NCI-H2196 treated with DMSO at 0.1 percent for 48 hours (cell line): ENCODE measurements at regions not wholly inside any gene's neighbourhood (a gene's known extent, or its start where the extent isn't known, plus 50 kb on each side); places are given as distances from the start of the nearest gene placed in this dataset.
"Not testable (repeated sequence)": the region's sequence is repeated elsewhere in the genome, so short reads cannot be mapped to it uniquely, and the experiment has no call there.

Experiments
- DNase-seq: peaks from one replicate; lab custom pipeline; 2025; ENCODE audit not compliant: unreplicated experiment; lab: John Stamatoyannopoulos, UW

GRCh38 chr4:160562661-160563060 lies 1459.8 kb downstream of the RAPGEF2 start:
- DNase-seq: no peak

- DNase-seq: no peak
These were observed 1460.8 kb downstream of the RAPGEF2 start for GRCh38 chr4:160563552-160564282.

- DNase-seq: no peak
These were observed 1464.8 kb downstream of the RAPGEF2 start for GRCh38 chr4:160567634-160568033.

GRCh38 chr4:160570271-160570670 lies 1467.4 kb downstream of the RAPGEF2 start:
- DNase-seq: no peak

- not testable (repeated sequence) for DNase-seq
These were observed 1471.4 kb downstream of the RAPGEF2 start for GRCh38 chr4:160574272-160574671.

- DNase-seq: no peak
These were observed 1477.7 kb downstream of the RAPGEF2 start for GRCh38 chr4:160580581-160580980.

GRCh38 chr4:160592258-160592657 lies 1489.4 kb downstream of the RAPGEF2 start:
- no peak for DNase-seq

GRCh38 chr4:160595646-160596045 lies 1492.8 kb downstream of the RAPGEF2 start:
- DNase-seq: no peak

GRCh38 chr4:160604541-160604940 lies 1501.7 kb downstream of the RAPGEF2 start:
- no peak for DNase-seq

GRCh38 chr4:160611181-160611580 lies 1508.3 kb downstream of the RAPGEF2 start:
- no peak for DNase-seq

- DNase-seq: no peak
These were observed 1528.2 kb downstream of the RAPGEF2 start for GRCh38 chr4:160631044-160631443.

GRCh38 chr4:160652790-160653189 lies 1511.0 kb downstream of the FSTL5 start:
- no peak for DNase-seq

- DNase-seq: no peak
These were observed 1488.2 kb downstream of the FSTL5 start for GRCh38 chr4:160675550-160675949.

- DNase-seq: no peak
These were observed 1478.1 kb downstream of the FSTL5 start for GRCh38 chr4:160685729-160686128.

- no peak for DNase-seq
These were observed 1462.1 kb downstream of the FSTL5 start for GRCh38 chr4:160701671-160702070.

GRCh38 chr4:160709026-160709425 lies 1454.8 kb downstream of the FSTL5 start:
- DNase-seq: no peak

GRCh38 chr4:160709546-160709945 lies 1454.3 kb downstream of the FSTL5 start:
- DNase-seq: no peak

GRCh38 chr4:160716551-160716950 lies 1447.2 kb downstream of the FSTL5 start:
- DNase-seq: no peak

GRCh38 chr4:160717848-160718247 lies 1446.0 kb downstream of the FSTL5 start:
- no peak for DNase-seq

GRCh38 chr4:160724063-160724462 lies 1439.7 kb downstream of the FSTL5 start:
- no peak for DNase-seq

- no peak for DNase-seq
These were observed 1418.7 kb downstream of the FSTL5 start for GRCh38 chr4:160745126-160745525.

GRCh38 chr4:160746585-160746984 lies 1417.2 kb downstream of the FSTL5 start:
- not testable (repeated sequence) for DNase-seq

- no peak for DNase-seq
These were observed 1391.1 kb downstream of the FSTL5 start for GRCh38 chr4:160772668-160773067.
